OCI-LY7 (cell line): ENCODE measurements at regions not wholly inside any gene's neighbourhood (a gene's known extent, or its start where the extent isn't known, plus 50 kb on each side); places are given as distances from the start of the nearest gene placed in this dataset.

Experiments used
- BruUV-seq: library from RNA; stranded (reverse); fragments of 400-500 nt; replicated peaks from 2 replicates; lab custom pipeline; 2021; lab: Mats Ljungman, UMichigan
- CTCF ChIA-PET: fragments of 300-600 bp; sonication (Branson Sonifier 250); formaldehyde crosslinking; loops from one replicate; lab custom pipeline; 2022; ENCODE audit warnings: antibody characterized with exemption; ENCODE audit not compliant: unreplicated experiment; lab: Charles Lee
- POLR2A ChIA-PET: fragments of 300-600 bp; sonication (Branson Sonifier 250); formaldehyde crosslinking; loops from one replicate; lab custom pipeline; 2022; ENCODE audit warnings: antibody characterized with exemption; lab: Charles Lee
- DNase-seq: peaks from one replicate; pipeline ENCODE4 v3.0.0-alpha.2; 2015; ENCODE audit warnings: low spot score
- H2AFZ ChIP-seq: fragments of 200-600 bp; sonication (generic), shearing (Covaris generic); 2 replicates; pipeline ENCODE4 v1.6.1; 2014; ENCODE audit warnings: mild to moderate bottlenecking, antibody characterized with exemption, low read length, moderate library complexity
- H3K27ac ChIP-seq: fragments of 200-600 bp; sonication (generic); 2 replicates; pipeline ENCODE4 v1.5.1; 2014; ENCODE audit warnings: mixed run types, low read depth, mild to moderate bottlenecking, moderate library complexity, low read length, inconsistent platforms; ENCODE audit not compliant: poor library complexity, severe bottlenecking
- H3K36me3 ChIP-seq: fragments of 200-600 bp; sonication (generic); 2 replicates; pipeline ENCODE4 v1.6.1; 2014; ENCODE audit warnings: mild to moderate bottlenecking, antibody characterized with exemption, low read length, moderate library complexity, mixed read lengths; ENCODE audit not compliant: insufficient read depth
- H3K4me1 ChIP-seq: fragments of 200-600 bp; sonication (generic); 2 replicates; pipeline ENCODE4 v1.5.1; 2014; ENCODE audit warnings: mild to moderate bottlenecking, low read length; ENCODE audit not compliant: insufficient read depth, poor library complexity, severe bottlenecking
- H3K4me2 ChIP-seq: fragments of 200-600 bp; sonication (generic); 2 replicates; pipeline ENCODE4 v1.6.1; 2014; ENCODE audit warnings: mild to moderate bottlenecking, low read length
- H3K4me3 ChIP-seq: fragments of 200-600 bp; sonication (generic); 2 replicates; pipeline ENCODE4 v1.5.1; 2014; ENCODE audit warnings: mild to moderate bottlenecking, low read depth, low read length; ENCODE audit not compliant: poor library complexity, severe bottlenecking
- H3K79me2 ChIP-seq: fragments of 200-600 bp; sonication (generic); 2 replicates; pipeline ENCODE4 v1.6.1; 2016; ENCODE audit warnings: low read depth, mild to moderate bottlenecking, low read length, moderate library complexity, mixed read lengths; ENCODE audit not compliant: insufficient read depth
- H3K9me2 ChIP-seq: fragments of 200-600 bp; sonication (generic); 2 replicates; pipeline ENCODE4 v1.6.1; 2016; ENCODE audit warnings: mild to moderate bottlenecking, low read length, mixed read lengths; ENCODE audit not compliant: insufficient read depth
- H3K9me3 ChIP-seq: fragments of 200-600 bp; sonication (generic); 2 replicates; pipeline ENCODE4 v1.6.1; 2014; ENCODE audit warnings: mild to moderate bottlenecking, mixed run types, low read length, mixed read lengths
- H4K20me1 ChIP-seq: fragments of 200-600 bp; sonication (generic); 2 replicates; pipeline ENCODE4 v1.6.1; 2014; ENCODE audit warnings: mild to moderate bottlenecking, antibody characterized with exemption, low read length, moderate library complexity, mixed read lengths; ENCODE audit not compliant: insufficient read depth
- EZH2phosphoT487 ChIP-seq: fragments of 200-600 bp; sonication (generic); IDR thresholded peaks from 2 replicates; pipeline ENCODE4 v1.6.1; 2018; ENCODE audit warnings: low read depth, borderline replicate concordance, mild to moderate bottlenecking, mixed run types, antibody characterized with exemption, low read length, moderate library complexity, mixed read lengths
- intact Hi-C: fragments of 100-400 bp; cut with micrococcal nuclease; formaldehyde crosslinking; loops from one replicate; pipeline ENCODE4 v1.10.0; 2022; ENCODE audit not compliant: unreplicated experiment
- TF ChIP-seq, protein P1 (sequence below): fragments of 200-600 bp; sonication (generic); conservative IDR thresholded peaks from 2 replicates; pipeline ENCODE4 v1.5.1; 2014; ENCODE audit warnings: mild to moderate bottlenecking, antibody characterized with exemption, low read length, moderate library complexity, mixed read lengths

GRCh38 chr6:164578616-164579015 lies 730.8 kb downstream of the C6orf118 start:
- no peak overlapping the region for H3K4me3 ChIP-seq
- H3K79me2 ChIP-seq = no peaks in the 10 kb centered on the region
- CTCF ChIA-PET = no interaction called here

DNA sequence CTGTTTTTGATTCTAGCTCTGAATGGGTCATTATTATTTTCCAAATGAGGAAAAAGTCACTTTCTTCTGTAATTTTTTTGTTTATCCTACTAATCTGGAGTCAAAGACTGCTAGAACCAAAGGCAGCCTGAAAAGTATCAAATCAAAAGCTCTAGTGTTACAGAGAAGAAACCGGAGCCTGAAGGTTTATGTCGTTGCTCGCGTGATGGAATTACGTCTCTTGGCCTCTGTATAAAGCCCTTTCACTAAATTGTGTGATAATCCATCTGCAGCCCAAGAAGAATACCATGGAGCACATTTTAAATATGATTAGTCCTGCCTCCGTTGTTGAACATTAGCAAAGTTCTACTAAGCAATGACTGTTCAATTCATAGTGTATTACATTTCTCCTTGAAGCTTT lies 738.6 kb downstream of the C6orf118 start:
- Histone ChIP-seq H3K9me3 (no peaks in the 10 kb centered on the region), H3K36me3 (no peaks in the 10 kb centered on the region), H4K20me1 (no peaks in the 10 kb centered on the region), H2AFZ (no peak overlapping the region), H3K27ac (no peak overlapping the region), H3K4me1 (no peaks in the 10 kb centered on the region), H3K9me2 (no peaks in the 10 kb centered on the region), H3K4me2 (no peak overlapping the region), H3K79me2 (no peaks in the 10 kb centered on the region), H3K4me3 (no peak overlapping the region)
- no TSS peak for BruUV-seq
- no peak for DNase-seq
- CTCF ChIA-PET = no interaction called here
- intact Hi-C loops = no loop called here
- TF ChIP-seq EZH2phosphoT487 = no peak
- POLR2A ChIA-PET = interaction anchor here (0.6 kb wide), 2 partner anchors 19 to 77 kb away, joined by 4 to 5 read pairs; no protein-coding TSS in a partner anchor

More at GRCh38 chr6:164578616-164579015, 730.8 kb downstream of the C6orf118 start:
- POLR2A ChIA-PET = no interaction called here
- Histone ChIP-seq H3K36me3 (no peaks in the 10 kb centered on the region), H3K9me2 (no peaks in the 10 kb centered on the region), H4K20me1 (no peaks in the 10 kb centered on the region), H3K27ac (no peak overlapping the region), H3K4me1 (no peaks in the 10 kb centered on the region), H3K9me3 (no peaks in the 10 kb centered on the region), H2AFZ (no peak overlapping the region), H3K4me2 (no peak overlapping the region)
- no peak for DNase-seq
- no peak for TF ChIP-seq EZH2phosphoT487
- TF ChIP-seq, protein P1, sequence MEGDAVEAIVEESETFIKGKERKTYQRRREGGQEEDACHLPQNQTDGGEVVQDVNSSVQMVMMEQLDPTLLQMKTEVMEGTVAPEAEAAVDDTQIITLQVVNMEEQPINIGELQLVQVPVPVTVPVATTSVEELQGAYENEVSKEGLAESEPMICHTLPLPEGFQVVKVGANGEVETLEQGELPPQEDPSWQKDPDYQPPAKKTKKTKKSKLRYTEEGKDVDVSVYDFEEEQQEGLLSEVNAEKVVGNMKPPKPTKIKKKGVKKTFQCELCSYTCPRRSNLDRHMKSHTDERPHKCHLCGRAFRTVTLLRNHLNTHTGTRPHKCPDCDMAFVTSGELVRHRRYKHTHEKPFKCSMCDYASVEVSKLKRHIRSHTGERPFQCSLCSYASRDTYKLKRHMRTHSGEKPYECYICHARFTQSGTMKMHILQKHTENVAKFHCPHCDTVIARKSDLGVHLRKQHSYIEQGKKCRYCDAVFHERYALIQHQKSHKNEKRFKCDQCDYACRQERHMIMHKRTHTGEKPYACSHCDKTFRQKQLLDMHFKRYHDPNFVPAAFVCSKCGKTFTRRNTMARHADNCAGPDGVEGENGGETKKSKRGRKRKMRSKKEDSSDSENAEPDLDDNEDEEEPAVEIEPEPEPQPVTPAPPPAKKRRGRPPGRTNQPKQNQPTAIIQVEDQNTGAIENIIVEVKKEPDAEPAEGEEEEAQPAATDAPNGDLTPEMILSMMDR = no peak
- intact Hi-C loops = no loop called here
- no TSS peak for BruUV-seq

- H3K9me3 ChIP-seq = no peaks in the 10 kb centered on the region
Measured at GRCh38 chr6:164569509-164569908, 739.9 kb downstream of the C6orf118 start.

More at GRCh38 chr6:164569509-164569908, 739.9 kb downstream of the C6orf118 start:
- CTCF ChIA-PET = no interaction called here
- intact Hi-C loops = no loop called here
- Histone ChIP-seq H3K27ac (no peak overlapping the region), H3K4me3 (no peak overlapping the region), H3K9me2 (no peaks in the 10 kb centered on the region), H4K20me1 (no peaks in the 10 kb centered on the region), H2AFZ (no peak overlapping the region), H3K79me2 (no peaks in the 10 kb centered on the region), H3K4me2 (no peak overlapping the region), H3K36me3 (no peaks in the 10 kb centered on the region), H3K4me1 (no peaks in the 10 kb centered on the region)
- BruUV-seq = no TSS peak
- TF ChIP-seq, protein P1 = no peak
- no peak for TF ChIP-seq EZH2phosphoT487
- no peak for DNase-seq
- POLR2A ChIA-PET = no interaction called here
